ENCODE measurements at regions not wholly inside any gene's neighbourhood (a gene's known extent, or its start where the extent isn't known, plus 50 kb on each side); places are given as distances from the start of the nearest gene placed in this dataset.
"Not testable (repeated sequence)": the region's sequence is repeated elsewhere in the genome, so short reads cannot be mapped to it uniquely, and the experiment has no call there.

DNA sequence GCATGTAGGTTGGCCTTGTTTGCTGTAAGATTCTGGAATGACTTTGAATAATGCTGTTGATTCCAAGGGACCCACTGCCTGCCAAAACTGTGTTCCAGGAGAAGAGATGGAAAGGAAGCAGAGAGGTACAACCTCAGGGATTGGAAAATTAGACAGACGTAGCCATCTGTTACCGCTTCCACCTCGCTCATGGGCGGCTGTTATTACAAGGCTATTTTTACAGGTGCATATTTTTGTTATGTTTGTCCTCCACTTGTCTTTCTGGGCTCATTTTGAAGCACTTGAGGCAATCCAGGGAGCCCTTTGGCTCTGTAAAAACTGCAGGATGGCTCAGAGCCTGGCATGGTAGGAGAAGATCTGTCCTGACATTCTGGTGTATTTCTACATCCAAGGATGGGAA, 276.4 kb upstream of the TMTC4 start:
- H3K36me3 Mint-ChIP-seq, result no peaks in the 10 kb centered on the region
- H3K4me1 Mint-ChIP-seq, result no peaks in the 10 kb centered on the region
- H3K27ac Mint-ChIP-seq, result no peak overlapping the region
- no peak for DNase-seq
- H3K4me3 Mint-ChIP-seq, result no peak overlapping the region
- no peaks in the 10 kb centered on the region for H3K27me3 Mint-ChIP-seq
- H3K9me3 Mint-ChIP-seq, result no peaks in the 10 kb centered on the region

- not testable (repeated sequence) for H3K4me3 Mint-ChIP-seq, H3K36me3 Mint-ChIP-seq, H3K9me3 Mint-ChIP-seq, H3K4me1 Mint-ChIP-seq, H3K27ac Mint-ChIP-seq, DNase-seq, H3K27me3 Mint-ChIP-seq
Observed at GRCh38 chr13:100948937-100949336, 274.3 kb upstream of the TMTC4 start.

DNA sequence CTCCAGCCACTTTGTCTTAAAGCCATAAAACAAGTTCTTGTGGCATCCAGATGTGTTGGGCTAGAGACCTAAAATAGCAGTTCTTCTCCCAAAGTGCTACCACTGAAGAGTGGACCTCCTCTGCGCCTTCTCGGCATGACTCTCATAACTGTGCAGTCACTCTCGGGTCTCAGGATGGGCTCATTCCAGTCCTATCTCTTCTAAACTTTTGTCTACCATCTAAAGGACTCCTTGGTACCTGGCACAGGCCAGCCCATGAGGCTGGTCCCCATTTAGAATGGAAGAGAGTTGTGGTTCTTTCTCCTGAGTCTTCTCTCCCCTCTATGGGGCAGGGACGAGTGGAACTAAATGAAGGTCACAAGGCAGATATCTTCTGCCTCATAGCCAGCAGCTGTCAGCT, 272.0 kb upstream of the TMTC4 start:
- H3K27me3 Mint-ChIP-seq, result no peaks in the 10 kb centered on the region
- H3K9me3 Mint-ChIP-seq, result no peaks in the 10 kb centered on the region
- H3K27ac Mint-ChIP-seq, result no peak overlapping the region
- H3K4me1 Mint-ChIP-seq, result no peaks in the 10 kb centered on the region
- no peak overlapping the region for H3K4me3 Mint-ChIP-seq
- DNase-seq, result no peak
- H3K36me3 Mint-ChIP-seq, result no peaks in the 10 kb centered on the region

DNA sequence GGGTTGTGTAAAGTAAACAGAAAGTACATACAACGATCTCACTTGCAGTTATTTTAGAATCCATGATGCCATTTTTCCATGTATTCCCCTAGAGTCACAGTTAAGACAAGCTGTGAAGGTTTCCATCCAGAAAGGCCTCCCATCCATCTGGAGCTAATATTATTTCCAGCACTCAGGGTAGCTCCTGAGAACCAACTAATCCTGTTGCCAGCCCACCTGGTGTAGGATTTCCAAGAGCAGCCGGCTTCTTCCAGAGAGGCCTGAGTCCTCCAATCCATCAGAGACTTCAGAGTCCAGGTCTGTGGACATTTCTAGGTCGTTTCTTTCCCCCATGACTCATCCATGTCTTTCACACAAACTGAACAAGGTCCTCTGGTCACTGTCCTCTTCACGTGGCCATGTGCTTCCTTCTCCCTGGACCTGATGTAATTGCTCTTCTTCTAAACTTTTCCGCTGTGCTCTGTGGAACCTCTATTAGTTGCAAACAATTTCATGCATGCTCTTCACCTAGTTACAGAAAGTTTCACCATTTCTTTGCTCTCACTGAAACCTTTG, 270.3 kb upstream of the TMTC4 start:
- Mint-ChIP-seq H3K4me1 (no peaks in the 10 kb centered on the region), H3K9me3 (no peaks in the 10 kb centered on the region), H3K36me3 (no peaks in the 10 kb centered on the region), H3K27ac (no peak overlapping the region), H3K4me3 (no peak overlapping the region), H3K27me3 (peaks cover 5% of the 10 kb centered on the region)
- no peak for DNase-seq

DNA sequence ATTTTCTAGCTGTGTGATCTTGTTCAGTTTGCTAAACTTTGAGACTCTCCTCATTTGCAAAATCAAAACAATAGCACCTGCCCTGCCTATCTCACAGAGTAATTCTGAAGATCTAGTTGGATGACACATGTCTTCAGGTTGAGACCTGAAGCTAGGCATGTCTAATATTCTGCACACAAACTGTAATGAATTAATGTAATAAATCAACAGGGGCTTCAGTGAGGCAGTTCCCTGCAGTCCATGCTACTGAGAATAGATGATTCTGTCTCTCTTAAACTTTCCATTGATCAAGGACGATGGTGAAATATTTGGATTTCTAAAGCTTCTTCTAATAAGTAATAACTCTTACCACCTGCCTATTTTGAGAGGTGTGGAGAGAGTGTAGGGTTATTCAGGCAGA, 268.1 kb upstream of the TMTC4 start:
- no peaks in the 10 kb centered on the region for H3K4me1 Mint-ChIP-seq
- H3K27me3 Mint-ChIP-seq, result peaks cover 8% of the 10 kb centered on the region
- no peaks in the 10 kb centered on the region for H3K9me3 Mint-ChIP-seq
- no peak overlapping the region for H3K4me3 Mint-ChIP-seq
- no peak for DNase-seq
- H3K36me3 Mint-ChIP-seq, result no peaks in the 10 kb centered on the region
- H3K27ac Mint-ChIP-seq, result no peak overlapping the region

GRCh38 chr13:100941377-100942368, 267.1 kb upstream of the TMTC4 start:
- Mint-ChIP-seq H3K27me3 (peaks cover 13% of the 10 kb centered on the region), H3K4me3 (no peak overlapping the region), H3K27ac (no peak overlapping the region), H3K4me1 (no peaks in the 10 kb centered on the region), H3K9me3 (peaks cover 3% of the 10 kb centered on the region), H3K36me3 (no peaks in the 10 kb centered on the region)
- no peak for DNase-seq

DNA sequence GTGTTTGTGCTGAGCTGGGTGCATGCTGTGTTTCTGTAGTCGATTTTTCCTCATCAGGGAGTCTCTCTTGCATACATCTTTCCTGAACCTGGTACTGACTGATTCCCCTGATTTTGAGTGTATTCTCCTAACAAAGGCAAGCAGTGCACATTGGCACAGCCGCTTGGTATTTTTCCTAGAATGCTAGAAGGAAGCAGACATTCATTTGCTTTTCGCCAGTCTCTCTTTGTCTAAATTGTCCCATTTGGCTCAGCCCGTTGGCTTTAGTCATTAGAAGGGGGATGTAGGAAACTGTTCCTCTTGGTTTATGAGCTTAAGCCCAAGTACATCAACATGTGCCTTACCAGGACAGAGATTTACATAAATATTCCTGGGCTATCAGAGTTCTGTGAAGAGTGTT, 266.1 kb upstream of the TMTC4 start:
- no peak overlapping the region for H3K27ac Mint-ChIP-seq
- DNase-seq, result no peak
- no peaks in the 10 kb centered on the region for H3K36me3 Mint-ChIP-seq
- H3K4me1 Mint-ChIP-seq, result no peaks in the 10 kb centered on the region
- peaks cover 17% of the 10 kb centered on the region for H3K27me3 Mint-ChIP-seq
- peaks cover 3% of the 10 kb centered on the region for H3K9me3 Mint-ChIP-seq
- H3K4me3 Mint-ChIP-seq, result no peak overlapping the region

DNA sequence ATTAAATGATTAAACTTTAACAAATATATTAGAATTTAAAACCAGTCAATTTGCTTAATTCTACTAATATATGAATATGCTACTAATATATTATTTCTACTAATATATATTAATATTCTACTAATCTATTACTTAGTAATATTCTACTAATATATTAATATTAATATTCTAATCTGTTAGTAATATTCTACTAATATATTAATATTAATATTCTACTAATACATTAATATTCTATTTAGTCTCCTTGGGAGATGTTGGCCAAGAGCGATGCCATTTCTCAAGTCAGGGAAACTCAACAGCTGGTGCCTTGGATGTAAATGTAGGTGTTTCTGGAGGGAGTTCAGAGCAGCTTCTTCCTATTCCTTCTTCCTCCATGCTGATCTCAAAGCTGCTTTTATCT, 259.2 kb upstream of the TMTC4 start:
- Mint-ChIP-seq H3K4me1 (no peaks in the 10 kb centered on the region), H3K9me3 (peaks cover 3% of the 10 kb centered on the region), H3K36me3 (no peaks in the 10 kb centered on the region), H3K4me3 (no peak overlapping the region), H3K27ac (no peak overlapping the region), H3K27me3 (peaks cover 24% of the 10 kb centered on the region)
- no peak for DNase-seq

DNA sequence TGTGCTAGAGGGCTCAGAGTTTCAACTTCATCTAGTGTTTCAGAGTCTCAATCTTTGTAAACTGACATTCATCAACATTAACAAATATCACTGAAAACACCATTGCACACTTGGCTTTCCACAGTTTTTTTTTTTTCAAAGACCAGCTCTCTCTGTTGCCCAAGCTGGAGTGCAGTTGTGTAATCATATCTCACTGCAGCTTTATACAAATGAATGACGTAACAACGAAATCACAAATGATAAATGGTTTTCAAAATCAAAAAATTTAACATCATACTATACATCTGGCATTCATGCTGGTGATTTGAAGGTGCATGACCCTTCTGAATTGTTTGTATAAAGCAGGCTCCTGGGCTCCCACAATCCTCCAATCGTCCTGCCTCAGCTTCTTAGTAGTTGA, 248.0 kb upstream of the TMTC4 start:
- Mint-ChIP-seq H3K27me3 (peaks cover 13% of the 10 kb centered on the region), H3K4me3 (no peak overlapping the region), H3K36me3 (no peaks in the 10 kb centered on the region), H3K27ac (no peak overlapping the region), H3K9me3 (no peaks in the 10 kb centered on the region), H3K4me1 (no peaks in the 10 kb centered on the region)
- no peak for DNase-seq

DNA sequence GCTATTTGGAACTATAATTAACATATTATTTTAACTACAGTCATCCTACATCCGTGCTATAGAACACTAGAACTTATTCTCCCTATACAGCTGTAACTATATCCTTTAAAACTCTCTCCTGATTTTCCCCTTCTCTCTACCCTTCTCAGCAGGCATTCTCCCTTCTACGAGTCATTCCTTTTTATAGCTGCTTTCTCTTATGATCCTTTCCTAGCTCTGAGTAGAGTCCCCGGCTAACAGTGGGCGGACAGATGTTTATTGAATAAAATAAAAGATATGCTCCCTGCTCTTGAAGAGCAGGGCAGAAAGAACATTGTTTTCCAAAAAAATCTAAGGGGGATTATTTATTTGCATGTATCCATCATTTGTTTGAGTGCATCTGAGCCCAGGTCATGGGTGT, 246.5 kb upstream of the TMTC4 start:
- no peak for DNase-seq
- H3K27me3 Mint-ChIP-seq, result peaks cover 17% of the 10 kb centered on the region
- H3K27ac Mint-ChIP-seq, result no peak overlapping the region
- no peaks in the 10 kb centered on the region for H3K36me3 Mint-ChIP-seq
- H3K9me3 Mint-ChIP-seq, result no peaks in the 10 kb centered on the region
- H3K4me3 Mint-ChIP-seq, result no peak overlapping the region
- no peaks in the 10 kb centered on the region for H3K4me1 Mint-ChIP-seq

- no peak overlapping the region for H3K27ac Mint-ChIP-seq
- no peak for DNase-seq
- no peaks in the 10 kb centered on the region for H3K9me3 Mint-ChIP-seq
- peaks cover 19% of the 10 kb centered on the region for H3K27me3 Mint-ChIP-seq
- H3K4me3 Mint-ChIP-seq, result no peak overlapping the region
- no peaks in the 10 kb centered on the region for H3K36me3 Mint-ChIP-seq
- H3K4me1 Mint-ChIP-seq, result no peaks in the 10 kb centered on the region
Observed at GRCh38 chr13:100917011-100917410, 242.4 kb upstream of the TMTC4 start.

DNA sequence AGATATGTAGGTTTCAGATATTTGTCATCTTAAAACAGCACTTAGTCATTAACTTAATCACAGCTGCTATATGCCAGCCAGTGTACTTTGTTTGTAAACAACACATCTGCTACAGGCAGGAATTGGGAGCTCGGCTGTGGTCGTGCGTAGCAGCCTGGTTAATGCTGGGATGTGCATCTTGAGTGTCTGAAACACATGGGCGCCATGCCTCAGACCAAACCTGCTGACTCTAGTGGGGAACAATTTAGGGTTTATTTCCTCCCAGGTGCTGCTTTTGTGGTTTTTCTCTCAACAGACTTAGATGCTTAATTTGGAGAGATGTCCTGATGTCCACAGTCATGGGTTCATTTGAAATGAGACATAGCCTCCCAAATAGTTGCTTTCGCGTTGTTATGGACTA, 238.5 kb upstream of the TMTC4 start:
- Mint-ChIP-seq H3K4me1 (no peaks in the 10 kb centered on the region), H3K9me3 (no peaks in the 10 kb centered on the region), H3K36me3 (no peaks in the 10 kb centered on the region), H3K27me3 (peaks cover 27% of the 10 kb centered on the region), H3K4me3 (no peak overlapping the region), H3K27ac (no peak overlapping the region)
- DNase-seq, result no peak

DNA sequence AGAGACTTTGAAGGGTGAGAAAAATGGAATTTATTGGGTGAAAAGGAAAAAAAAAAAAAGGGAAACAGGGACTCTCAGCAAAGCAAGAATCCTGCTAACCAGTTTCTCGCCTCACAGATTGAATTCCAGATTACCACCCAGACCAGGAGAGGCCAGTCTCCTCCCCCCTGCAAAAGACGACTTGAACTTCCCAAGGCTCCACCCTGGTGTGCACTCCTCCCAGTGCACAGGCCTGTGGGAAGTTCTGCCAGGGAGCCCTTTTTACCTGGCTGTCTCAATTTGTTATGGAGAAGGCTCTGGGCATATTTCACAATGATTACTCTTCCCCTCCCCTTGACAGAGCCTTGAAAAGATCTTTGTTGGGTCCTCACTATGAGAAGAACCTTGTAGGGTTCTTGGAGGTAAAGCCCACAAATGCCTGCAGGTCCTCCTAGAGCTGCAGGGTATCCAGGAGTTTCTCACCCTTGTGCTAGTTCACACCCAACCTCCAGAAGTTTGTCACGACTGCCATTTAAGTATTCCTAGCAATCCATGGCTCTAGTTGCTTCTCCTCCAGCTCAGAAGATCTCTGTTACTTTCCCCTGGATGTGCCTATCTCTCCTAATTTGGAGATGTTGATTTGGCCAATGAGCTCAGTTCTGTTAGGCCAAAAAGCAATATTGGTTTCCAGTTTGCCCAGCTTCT, 229.8 kb upstream of the TMTC4 start:
- Mint-ChIP-seq H3K27ac (no peak overlapping the region), H3K9me3 (no peaks in the 10 kb centered on the region), H3K27me3 (peaks cover 19% of the 10 kb centered on the region), H3K4me3 (no peak overlapping the region), H3K4me1 (no peaks in the 10 kb centered on the region), H3K36me3 (no peaks in the 10 kb centered on the region)
- no peak for DNase-seq

DNA sequence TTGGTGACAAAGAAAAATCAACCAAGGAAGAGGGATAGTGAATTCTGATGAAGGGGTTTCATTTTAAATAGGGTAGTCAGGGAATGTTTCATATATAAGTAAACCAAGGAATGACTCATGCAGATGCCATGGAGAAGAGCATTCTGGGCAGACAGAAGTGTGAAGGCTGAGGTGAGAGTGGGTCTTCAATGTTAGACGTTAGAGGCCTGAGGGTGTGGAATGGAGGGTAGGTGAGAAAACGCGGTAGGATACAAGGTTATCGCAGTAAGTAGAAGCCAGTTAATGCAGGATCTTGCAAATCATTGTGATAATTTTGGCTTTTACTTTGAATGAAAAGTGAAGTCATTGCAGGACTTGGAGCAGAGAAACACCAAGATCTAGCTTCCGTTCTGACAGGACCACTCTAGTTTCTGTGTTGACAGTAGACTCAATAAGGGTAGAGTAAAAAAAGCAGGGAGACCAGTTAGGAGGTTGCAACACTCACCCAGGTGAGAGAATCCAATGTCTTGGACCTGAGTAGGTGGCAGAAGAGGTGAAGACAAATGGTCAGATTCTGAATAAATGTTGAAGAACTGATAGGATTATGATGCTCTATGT, 225.2 kb upstream of the TMTC4 start:
- H3K27ac Mint-ChIP-seq, result no peak overlapping the region
- no peaks in the 10 kb centered on the region for H3K4me1 Mint-ChIP-seq
- no peak for DNase-seq
- no peak overlapping the region for H3K4me3 Mint-ChIP-seq
- peaks cover 11% of the 10 kb centered on the region for H3K27me3 Mint-ChIP-seq
- H3K36me3 Mint-ChIP-seq, result no peaks in the 10 kb centered on the region
- no peaks in the 10 kb centered on the region for H3K9me3 Mint-ChIP-seq

DNA sequence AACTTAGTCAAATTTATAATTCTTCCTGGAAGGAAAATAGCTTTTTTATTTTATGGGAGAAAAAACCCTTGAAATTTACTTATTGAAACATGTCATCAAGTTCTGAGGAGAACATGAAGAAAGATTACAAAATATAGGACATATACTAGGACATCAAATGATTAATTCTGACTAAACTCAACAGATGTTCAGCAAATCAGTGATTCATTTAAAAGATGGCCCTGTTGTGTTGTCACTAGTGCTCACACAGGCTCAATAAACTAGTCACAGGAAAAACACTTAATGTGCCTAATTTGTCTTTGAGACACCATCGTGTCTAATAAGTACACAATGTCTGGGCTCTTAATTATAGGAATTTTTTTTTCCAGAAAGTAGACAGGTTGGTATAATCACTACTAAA, 223.8 kb upstream of the TMTC4 start:
- Mint-ChIP-seq H3K27me3 (peaks cover 8% of the 10 kb centered on the region), H3K4me1 (no peaks in the 10 kb centered on the region), H3K9me3 (no peaks in the 10 kb centered on the region), H3K36me3 (no peaks in the 10 kb centered on the region), H3K27ac (no peak overlapping the region), H3K4me3 (no peak overlapping the region)
- DNase-seq, result no peak
